Gastrocnemius medialis (tissue), 4 donors: ENCODE measurements at regions not wholly inside any gene's neighbourhood (a gene's known extent, or its start where the extent isn't known, plus 50 kb on each side); places are given as distances from the start of the nearest gene placed in this dataset.

Experiments used
- ATAC-seq, 2 donors: fragments of 150-250 bp; one replicate each; pipeline ENCODE4 v1.9.1; 2016
- DNase-seq, 2 donors: peaks; one replicate each; pipeline ENCODE4 v3.0.0-alpha.2; 2019
- H3K27ac ChIP-seq, 4 donors: fragments of 200-600 bp; sonication (generic); 1 replicate in 1 of 4; 2 replicates in 3 of 4; pipeline ENCODE4 v1.5.1; 2016 to 2018; ENCODE audit warnings: mild to moderate bottlenecking in 2 of 4, moderate library complexity in 1 of 4
- H3K27me3 ChIP-seq, 3 donors: fragments of 200-600 bp; sonication (generic) in 2 of 3; 1 replicate in 1 of 3; 2 replicates in 2 of 3; pipeline versions ENCODE4 v1.5.1 to v1.6.0; 2016 to 2019; ENCODE audit warnings: mild to moderate bottlenecking in 1 of 3, moderate library complexity in 1 of 3
- H3K36me3 ChIP-seq, 2 donors: fragments of 200-600 bp; sonication (generic) in 1 of 2; one replicate each; pipeline ENCODE4 v1.5.1; 2017 to 2018
- H3K4me1 ChIP-seq, 2 donors: fragments of 200-600 bp; sonication (generic) in 1 of 2; one replicate each; pipeline ENCODE4 v1.5.1; 2016 to 2017; ENCODE audit warnings: mild to moderate bottlenecking in 2 of 2
- H3K4me3 ChIP-seq, 4 donors: fragments of 200-600 bp; sonication (generic) in 3 of 4; 1 replicate in 1 of 4; 2 replicates in 3 of 4; pipeline ENCODE4 v1.5.1; 2016 to 2019; ENCODE audit warnings: mild to moderate bottlenecking in 2 of 4
- H3K9me3 ChIP-seq, 3 donors: fragments of 200-600 bp; sonication (generic) in 2 of 3; 1 replicate in 1 of 3; 2 replicates in 2 of 3; pipeline ENCODE4 v1.5.1; 2016 to 2019
- POLR2A ChIP-seq, 2 donors: fragments of 450-650 bp; IDR thresholded peaks; one replicate each; pipeline ENCODE4 v1.6.1; 2017; ENCODE audit warnings: antibody characterized with exemption in 2 of 2, mild to moderate bottlenecking in 2 of 2, moderate library complexity in 2 of 2
- in situ Hi-C, 4 donors: fragments of 200-750 bp; cut with MboI; loops; one replicate each; pipeline versions ENCODE4 v1.15.0 to v1.8.0; 2017; ENCODE audit warnings: low sequenced_read_pairs in 4 of 4
- intact Hi-C: fragments of 100-400 bp; cut with DNase I; formaldehyde crosslinking; loops from one replicate; pipeline ENCODE4 v1.15.1; 2023; ENCODE audit warnings: low total_unique reads
- TF ChIP-seq, protein P1 (sequence below), 5 experiments: fragments of 450-650 bp in 3 of 5; fragments of 200-600 bp in 2 of 5; sonication (generic) in 2 of 5; IDR thresholded peaks in 4 of 5; conservative IDR thresholded peaks in 1 of 5; 1 replicate in 4 of 5; 2 replicates in 1 of 5; pipeline ENCODE4 v1.5.1; 2016 to 2019; ENCODE audit warnings: antibody characterized with exemption in 5 of 5, mild to moderate bottlenecking in 3 of 5, moderate library complexity in 3 of 5

DNA sequence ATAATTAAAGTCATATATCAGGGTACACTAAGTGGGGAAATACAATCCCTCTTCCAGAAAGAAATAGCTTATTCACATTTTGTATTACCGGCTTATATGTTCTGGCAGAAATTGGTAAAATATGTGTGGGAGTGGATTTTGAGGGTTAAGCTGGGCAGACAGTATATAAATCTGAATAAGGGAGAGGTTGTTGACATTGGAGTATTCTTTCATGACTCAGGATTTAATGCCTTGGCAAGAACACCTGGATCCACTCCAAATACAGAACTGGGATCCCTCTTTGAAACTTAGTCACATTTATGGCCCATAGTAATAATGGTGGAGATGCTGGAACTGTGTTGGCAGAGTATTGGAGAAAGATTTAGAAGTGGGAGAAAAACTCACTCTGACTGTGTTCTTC, 54.3 kb upstream of the TET2 start:
- TF ChIP-seq, protein P1, sequence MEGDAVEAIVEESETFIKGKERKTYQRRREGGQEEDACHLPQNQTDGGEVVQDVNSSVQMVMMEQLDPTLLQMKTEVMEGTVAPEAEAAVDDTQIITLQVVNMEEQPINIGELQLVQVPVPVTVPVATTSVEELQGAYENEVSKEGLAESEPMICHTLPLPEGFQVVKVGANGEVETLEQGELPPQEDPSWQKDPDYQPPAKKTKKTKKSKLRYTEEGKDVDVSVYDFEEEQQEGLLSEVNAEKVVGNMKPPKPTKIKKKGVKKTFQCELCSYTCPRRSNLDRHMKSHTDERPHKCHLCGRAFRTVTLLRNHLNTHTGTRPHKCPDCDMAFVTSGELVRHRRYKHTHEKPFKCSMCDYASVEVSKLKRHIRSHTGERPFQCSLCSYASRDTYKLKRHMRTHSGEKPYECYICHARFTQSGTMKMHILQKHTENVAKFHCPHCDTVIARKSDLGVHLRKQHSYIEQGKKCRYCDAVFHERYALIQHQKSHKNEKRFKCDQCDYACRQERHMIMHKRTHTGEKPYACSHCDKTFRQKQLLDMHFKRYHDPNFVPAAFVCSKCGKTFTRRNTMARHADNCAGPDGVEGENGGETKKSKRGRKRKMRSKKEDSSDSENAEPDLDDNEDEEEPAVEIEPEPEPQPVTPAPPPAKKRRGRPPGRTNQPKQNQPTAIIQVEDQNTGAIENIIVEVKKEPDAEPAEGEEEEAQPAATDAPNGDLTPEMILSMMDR (IDR thresholded peaks at IDR 0.05 in 4 of 5, conservative IDR thresholded peaks at IDR 0.05 in 1 of 5) = no peak
- TF ChIP-seq POLR2A (IDR thresholded peaks at IDR 0.05) = no peak
- no peak for DNase-seq
- H3K9me3 ChIP-seq = no peaks in the 10 kb centered on the region
- intact Hi-C loops (no loop called here), in situ Hi-C loops (no loop called here)
- H3K4me1 ChIP-seq = peaks cover 0 to 7% of the 10 kb centered on the region in 2 donors
- no peak overlapping the region for H3K27ac ChIP-seq
- H3K27me3 ChIP-seq = no peaks in the 10 kb centered on the region
- no peaks in the 10 kb centered on the region for H3K36me3 ChIP-seq
- H3K4me3 ChIP-seq = no peak overlapping the region
- ATAC-seq = no peak

DNA sequence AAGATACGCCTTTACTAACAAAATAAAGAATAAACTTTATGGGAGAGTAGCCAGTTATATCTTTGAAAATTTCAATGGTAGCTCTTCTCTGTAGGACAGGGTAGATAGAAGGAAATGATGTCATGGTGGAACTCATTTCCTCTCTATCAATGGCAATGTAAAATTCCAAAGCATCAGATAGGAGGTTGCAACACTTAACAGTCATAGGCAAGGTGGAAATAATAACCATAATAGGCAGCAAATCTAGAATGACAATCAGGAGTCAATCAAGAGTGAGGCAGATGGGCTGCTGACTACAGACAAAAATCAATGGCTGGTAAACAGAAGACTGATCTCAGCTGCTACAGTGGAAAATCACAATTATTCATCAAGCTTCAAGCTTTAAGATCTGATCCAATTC, 53.9 kb upstream of the TET2 start:
- Histone ChIP-seq H3K4me1 (peaks cover 0 to 7% of the 10 kb centered on the region in 2 donors), H3K4me3 (no peak overlapping the region), H3K9me3 (no peaks in the 10 kb centered on the region), H3K27me3 (no peaks in the 10 kb centered on the region), H3K27ac (no peak overlapping the region), H3K36me3 (no peaks in the 10 kb centered on the region)
- in situ Hi-C loops (no loop called here), intact Hi-C loops (no loop called here)
- TF ChIP-seq POLR2A (IDR thresholded peaks at IDR 0.05) = no peak
- TF ChIP-seq, protein P1 (IDR thresholded peaks at IDR 0.05 in 4 of 5, conservative IDR thresholded peaks at IDR 0.05 in 1 of 5) = no peak
- ATAC-seq (no peak), DNase-seq (no peak)

DNA sequence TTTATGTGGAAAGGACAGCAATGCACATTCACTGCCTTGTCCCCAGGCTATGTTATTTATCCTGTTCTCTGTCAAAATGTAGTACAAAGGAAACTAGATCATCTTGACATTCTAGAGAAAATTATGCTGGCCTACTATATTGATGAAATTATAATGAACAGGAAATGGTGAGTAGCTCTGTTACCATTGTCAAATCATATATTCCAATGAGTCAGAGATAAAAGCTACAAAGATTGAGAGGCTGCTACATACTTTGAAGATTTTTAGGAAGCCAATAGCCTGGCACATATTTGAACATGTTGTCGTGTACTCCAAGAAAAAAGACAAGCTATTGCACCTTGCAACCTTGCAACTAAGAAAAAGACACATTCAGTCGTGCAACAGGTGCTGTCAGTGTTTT, 52.7 kb upstream of the TET2 start:
- H3K27ac ChIP-seq = no peak overlapping the region
- DNase-seq (no peak), ATAC-seq (no peak)
- TF ChIP-seq, protein P1 (IDR thresholded peaks at IDR 0.05 in 4 of 5, conservative IDR thresholded peaks at IDR 0.05 in 1 of 5) = no peak
- TF ChIP-seq POLR2A (IDR thresholded peaks at IDR 0.05) = no peak
- no peaks in the 10 kb centered on the region for H3K36me3 ChIP-seq
- H3K27me3 ChIP-seq = no peaks in the 10 kb centered on the region
- H3K4me1 ChIP-seq = no peaks in the 10 kb centered on the region
- in situ Hi-C loops (no loop called here), intact Hi-C loops (no loop called here)
- no peaks in the 10 kb centered on the region for H3K9me3 ChIP-seq
- no peak overlapping the region for H3K4me3 ChIP-seq
